ENCODE measurements at regions not wholly inside any gene's neighbourhood (a gene's known extent, or its start where the extent isn't known, plus 50 kb on each side); places are given as distances from the start of the nearest gene placed in this dataset.

GRCh38 chr1:245087723-245088122 is 67.1 kb upstream of the KIF26B start:
- H3K27ac ChIP-seq: no peak overlapping the region
- no peak overlapping the region for H3K4me3 ChIP-seq
- no peaks in the 10 kb centered on the region for H3K36me3 ChIP-seq (replicated peaks; ENCODE audit: insufficient read depth, low read depth)
- H3K4me2 ChIP-seq: no peak overlapping the region
- DNase-seq (ENCODE audit: low spot score): no peak
- H3K9me2 ChIP-seq (replicated peaks; ENCODE audit: insufficient read depth): no peaks in the 10 kb centered on the region
- no peak for TF ChIP-seq EZH2phosphoT487 (IDR thresholded peaks at IDR 0.05; ENCODE audit: low read depth, severe bottlenecking, unreplicated experiment)
- no peak for TF ChIP-seq EZH2 (IDR thresholded peaks at IDR 0.05; ENCODE audit: borderline replicate concordance)
- no peak for TF ChIP-seq CTCF (IDR thresholded peaks at IDR 0.05; ENCODE audit: poor library complexity)
- no peak overlapping the region for H2AFZ ChIP-seq
- H4K20me1 ChIP-seq (ENCODE audit: insufficient read depth, poor library complexity, severe bottlenecking): no peaks in the 10 kb centered on the region
- H3K4me1 ChIP-seq (ENCODE audit: insufficient read depth): peaks cover 14% of the 10 kb centered on the region
- WGBS (ENCODE audit: low lambda C conversion rate, missing lambda C conversion rate): 97% methylated on average over 4 of the region's 4 CpGs
- no peaks in the 10 kb centered on the region for H3K79me2 ChIP-seq
- no peaks in the 10 kb centered on the region for H3K27me3 ChIP-seq
- H3K9me3 ChIP-seq (ENCODE audit: low read depth): no peaks in the 10 kb centered on the region

GRCh38 chr1:245086389-245086969 is 68.3 kb upstream of the KIF26B start:
- no peaks in the 10 kb centered on the region for H3K9me3 ChIP-seq (ENCODE audit: low read depth)
- H3K36me3 ChIP-seq (replicated peaks; ENCODE audit: insufficient read depth, low read depth): no peaks in the 10 kb centered on the region
- H3K27me3 ChIP-seq: no peaks in the 10 kb centered on the region
- TF ChIP-seq CTCF (IDR thresholded peaks at IDR 0.05; ENCODE audit: poor library complexity): no peak
- TF ChIP-seq EZH2 (IDR thresholded peaks at IDR 0.05; ENCODE audit: borderline replicate concordance): no peak
- TF ChIP-seq EZH2phosphoT487 (IDR thresholded peaks at IDR 0.05; ENCODE audit: low read depth, severe bottlenecking, unreplicated experiment): no peak
- H3K4me3 ChIP-seq: no peak overlapping the region
- H4K20me1 ChIP-seq (ENCODE audit: insufficient read depth, poor library complexity, severe bottlenecking): no peaks in the 10 kb centered on the region
- peak overlapping the region; percentile 42 for H3K27ac ChIP-seq
- 77% methylated on average over 4 of the region's 4 CpGs for WGBS (ENCODE audit: low lambda C conversion rate, missing lambda C conversion rate)
- no peak overlapping the region for H2AFZ ChIP-seq
- peaks cover 4% of the 10 kb centered on the region for H3K4me1 ChIP-seq (ENCODE audit: insufficient read depth)
- H3K4me2 ChIP-seq: no peak overlapping the region
- no peak for DNase-seq (ENCODE audit: low spot score)
- H3K79me2 ChIP-seq: no peaks in the 10 kb centered on the region
- H3K9me2 ChIP-seq (replicated peaks; ENCODE audit: insufficient read depth): no peaks in the 10 kb centered on the region

DNA sequence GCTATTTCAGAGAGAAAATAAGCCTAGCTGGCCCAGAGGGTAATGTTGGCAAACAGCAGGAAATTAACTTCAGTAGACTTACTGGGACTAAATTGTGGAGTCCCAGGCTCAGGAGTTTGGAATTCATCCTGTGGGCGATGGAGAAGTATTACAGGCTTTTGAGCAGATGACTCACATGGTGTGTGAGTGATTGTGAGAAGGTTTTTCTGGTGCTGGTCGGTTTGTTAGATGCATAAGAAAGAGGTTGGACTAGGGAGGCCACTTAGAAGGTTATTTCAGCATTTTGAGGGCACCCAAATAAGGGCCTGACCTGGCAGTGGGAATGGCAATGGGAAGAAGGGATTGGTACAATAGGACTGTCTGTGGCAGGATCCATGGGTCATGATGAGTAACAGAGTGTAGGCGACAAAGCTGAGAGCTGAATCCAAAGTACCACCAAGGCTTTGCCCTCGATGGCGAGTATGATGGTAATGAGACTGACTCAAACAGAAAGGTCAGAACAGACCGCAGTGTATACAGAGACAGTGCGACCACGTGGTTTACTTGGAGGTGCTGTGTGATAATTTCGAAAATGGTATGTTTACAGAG is 69.2 kb upstream of the KIF26B start:
- H3K4me3 ChIP-seq: no peak overlapping the region
- TF ChIP-seq EZH2phosphoT487 (IDR thresholded peaks at IDR 0.05; ENCODE audit: low read depth, severe bottlenecking, unreplicated experiment) (no peak), EZH2 (IDR thresholded peaks at IDR 0.05; ENCODE audit: borderline replicate concordance) (no peak), CTCF (IDR thresholded peaks at IDR 0.05; ENCODE audit: poor library complexity) (no peak)
- no peaks in the 10 kb centered on the region for H3K4me1 ChIP-seq (ENCODE audit: insufficient read depth)
- no peaks in the 10 kb centered on the region for H4K20me1 ChIP-seq (ENCODE audit: insufficient read depth, poor library complexity, severe bottlenecking)
- no peak overlapping the region for H3K4me2 ChIP-seq
- no peaks in the 10 kb centered on the region for H3K36me3 ChIP-seq (replicated peaks; ENCODE audit: insufficient read depth, low read depth)
- no peak overlapping the region for H2AFZ ChIP-seq
- 87% methylated on average over 9 of the region's 9 CpGs for WGBS (ENCODE audit: low lambda C conversion rate, missing lambda C conversion rate)
- no peaks in the 10 kb centered on the region for H3K9me2 ChIP-seq (replicated peaks; ENCODE audit: insufficient read depth)
- H3K79me2 ChIP-seq: no peaks in the 10 kb centered on the region
- no peaks in the 10 kb centered on the region for H3K27me3 ChIP-seq
- peak; percentile 39 for DNase-seq (ENCODE audit: low spot score)
- peak overlapping the region; percentile 42 for H3K27ac ChIP-seq
- H3K9me3 ChIP-seq (ENCODE audit: low read depth): no peaks in the 10 kb centered on the region

Data from hepatocyte (in vitro differentiated cells).